GM08714 (cell line): ENCODE measurements at regions not wholly inside any gene's neighbourhood (a gene's known extent, or its start where the extent isn't known, plus 50 kb on each side); places are given as distances from the start of the nearest gene placed in this dataset.
"Not testable (repeated sequence)": the region's sequence is repeated elsewhere in the genome, so short reads cannot be mapped to it uniquely, and the experiment has no call there.

Experiments used
- H3K4me3 ChIP-seq: fragments of 200-500 bp; sonication (Bioruptor generic); 2 replicates; pipeline ENCODE4 v1.5.1; 2014; ENCODE audit warnings: mild to moderate bottlenecking, low read length, inconsistent platforms
- ZNF274 ChIP-seq: IDR thresholded peaks from 2 replicates; pipeline ENCODE4 v1.6.1; 2012; ENCODE audit warnings: mild to moderate bottlenecking, low read depth, low read length

DNA sequence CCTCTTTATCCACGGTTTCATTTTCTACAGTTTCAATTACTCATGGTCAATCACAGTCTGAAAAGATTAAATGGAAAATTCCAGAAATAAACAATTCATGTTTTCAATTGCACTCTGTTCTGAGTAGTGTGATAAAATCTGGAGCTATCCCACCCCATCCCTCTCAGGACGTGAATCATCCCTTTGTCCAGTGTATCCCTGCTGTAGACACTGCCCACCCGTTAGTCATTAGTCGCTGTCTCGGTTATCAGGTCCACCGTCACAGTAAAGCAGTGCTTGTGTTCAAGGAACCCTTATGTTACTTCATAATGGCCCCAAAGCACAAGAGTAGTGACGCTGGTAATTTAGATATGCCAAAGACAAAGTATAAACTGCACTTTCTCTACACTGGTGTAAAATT, 141.0 kb upstream of the LMNTD1 start:
- no peak overlapping the region for H3K4me3 ChIP-seq
- no peak for TF ChIP-seq ZNF274

DNA sequence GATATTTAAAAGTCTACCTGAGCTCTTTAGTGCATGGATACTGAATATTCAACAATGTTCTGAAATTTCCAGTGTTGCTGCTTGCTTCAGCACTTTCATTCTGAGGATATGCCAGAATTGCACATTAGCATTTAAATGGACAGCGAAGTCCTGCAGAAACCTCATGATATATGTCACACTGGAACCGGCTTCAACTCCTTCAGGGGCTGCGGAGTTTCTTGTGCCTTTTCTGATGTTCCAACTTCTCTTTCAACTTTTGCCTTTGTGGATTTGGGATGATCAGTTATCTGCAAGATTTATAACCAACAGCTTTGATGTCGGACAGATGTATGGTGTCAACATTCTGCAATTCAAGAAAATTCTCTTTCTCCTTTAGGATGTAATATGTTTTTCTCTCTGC, 142.5 kb upstream of the LMNTD1 start:
- H3K4me3 ChIP-seq, result no peak overlapping the region
- no peak for TF ChIP-seq ZNF274

DNA sequence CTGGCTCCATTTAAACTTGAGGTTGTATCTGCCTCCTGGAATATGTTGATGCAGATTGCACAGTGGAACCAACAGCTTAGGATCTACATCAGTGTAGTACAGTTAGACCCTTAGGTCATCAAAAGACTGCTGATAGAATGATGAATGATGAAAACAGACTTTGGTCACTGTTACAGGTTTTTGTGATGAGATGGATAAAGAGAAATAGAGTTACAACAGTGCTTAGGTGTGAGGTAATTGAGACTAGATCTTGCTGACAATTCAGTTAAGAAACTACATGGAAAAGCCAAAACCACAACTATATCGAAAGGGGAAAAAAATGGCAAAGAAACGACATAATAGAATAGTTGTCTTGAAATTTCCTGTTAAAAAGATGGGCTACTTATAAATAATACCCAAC, 145.7 kb upstream of the LMNTD1 start:
- no peak for TF ChIP-seq ZNF274
- H3K4me3 ChIP-seq, result no peak overlapping the region

DNA sequence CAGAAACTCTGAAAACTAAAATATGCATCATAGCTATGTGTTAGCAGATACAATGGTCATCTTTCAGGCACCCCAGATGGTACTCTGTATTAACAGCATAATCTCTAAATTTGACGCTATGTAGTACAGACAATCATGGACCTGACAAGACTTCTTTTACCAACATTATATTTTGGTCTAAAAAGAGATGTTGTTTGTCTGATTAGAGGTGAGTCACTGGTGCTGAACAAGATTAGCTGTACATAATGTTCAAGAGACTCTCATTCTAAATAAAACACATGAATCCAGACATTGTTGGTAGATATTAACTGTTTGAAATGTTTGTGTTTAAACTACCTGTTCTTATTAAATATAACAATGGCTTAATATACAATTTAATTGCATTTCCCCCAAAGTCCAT, 146.4 kb upstream of the LMNTD1 start:
- H3K4me3 ChIP-seq, result no peak overlapping the region
- no peak for TF ChIP-seq ZNF274

DNA sequence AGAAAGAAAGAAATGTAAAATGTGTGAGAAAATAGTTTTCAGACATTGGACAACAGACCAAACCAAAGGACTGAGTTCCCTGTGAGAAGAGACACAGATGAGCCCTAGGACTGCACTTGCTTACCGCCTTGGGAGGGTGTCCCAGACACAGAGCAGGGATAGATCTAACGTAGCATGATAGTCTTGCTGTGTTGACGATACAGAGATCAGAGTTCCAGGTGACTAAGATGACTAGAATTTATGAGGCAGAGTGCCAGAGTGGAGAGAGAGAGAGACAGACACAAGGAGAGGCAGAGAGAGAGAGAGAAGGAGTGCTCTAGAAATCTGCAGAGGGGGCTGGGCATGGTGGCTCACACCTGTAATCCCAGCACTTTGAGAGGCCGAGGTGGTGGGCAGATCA, 148.2 kb upstream of the LMNTD1 start:
- H3K4me3 ChIP-seq, result no peak overlapping the region
- no peak for TF ChIP-seq ZNF274

DNA sequence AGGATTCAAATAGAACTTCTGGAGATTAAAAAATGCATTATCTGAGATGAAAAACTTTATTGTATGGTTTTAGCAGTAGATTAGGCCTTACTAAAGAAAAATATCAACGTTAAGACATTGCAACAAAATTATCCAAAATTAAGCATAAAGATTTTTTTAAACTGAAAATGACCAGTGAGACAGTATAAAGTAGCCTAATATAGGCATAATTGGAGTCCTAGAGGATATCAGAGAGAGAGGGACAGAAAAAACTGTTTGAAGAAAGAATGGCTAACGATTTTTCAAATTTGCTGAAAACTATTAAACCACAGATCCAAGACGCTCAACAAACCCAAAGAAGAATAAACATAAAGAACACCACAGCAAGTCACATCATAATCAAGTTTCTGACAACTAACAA, 149.5 kb upstream of the LMNTD1 start:
- no peak for TF ChIP-seq ZNF274
- H3K4me3 ChIP-seq, result no peak overlapping the region

DNA sequence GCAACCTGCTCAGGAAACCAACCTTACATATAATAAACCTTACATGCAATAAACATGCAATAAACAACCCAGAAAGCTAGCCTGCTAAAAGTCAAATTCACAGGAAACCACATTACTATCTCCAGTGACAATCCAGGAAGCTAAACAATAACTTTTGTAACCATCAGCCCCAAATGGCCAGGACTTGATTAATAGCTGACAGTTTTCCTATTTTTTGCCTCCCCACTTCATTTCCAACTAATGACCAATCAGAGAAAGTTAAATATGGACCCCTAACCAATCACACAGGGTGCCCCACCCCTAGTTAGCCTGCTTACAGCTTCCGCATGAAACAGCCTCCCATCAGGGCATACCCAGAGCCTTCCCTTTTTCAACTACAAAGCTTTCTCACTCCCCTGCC, 152.2 kb upstream of the LMNTD1 start:
- no peak for TF ChIP-seq ZNF274
- no peak overlapping the region for H3K4me3 ChIP-seq

DNA sequence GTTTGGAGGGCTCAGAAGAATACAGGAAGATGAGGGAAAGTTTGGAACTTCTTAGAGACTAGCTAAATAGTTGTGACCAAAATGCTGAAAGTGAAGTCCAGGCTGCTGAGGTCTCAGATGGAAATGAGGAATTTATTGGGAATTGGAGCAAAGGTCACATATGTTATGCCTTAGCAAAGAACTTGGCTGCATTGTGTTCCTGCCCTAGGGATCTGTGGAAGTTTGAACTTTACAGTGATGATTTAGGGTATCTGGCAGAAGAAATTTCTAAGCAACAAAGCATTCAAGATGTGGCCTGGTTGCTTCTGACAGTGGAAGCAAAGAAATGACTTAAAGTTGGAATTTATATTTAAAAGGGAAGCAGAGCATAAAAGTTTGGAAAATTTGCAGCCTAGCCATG, 153.6 kb upstream of the LMNTD1 start:
- not testable (repeated sequence) for H3K4me3 ChIP-seq

DNA sequence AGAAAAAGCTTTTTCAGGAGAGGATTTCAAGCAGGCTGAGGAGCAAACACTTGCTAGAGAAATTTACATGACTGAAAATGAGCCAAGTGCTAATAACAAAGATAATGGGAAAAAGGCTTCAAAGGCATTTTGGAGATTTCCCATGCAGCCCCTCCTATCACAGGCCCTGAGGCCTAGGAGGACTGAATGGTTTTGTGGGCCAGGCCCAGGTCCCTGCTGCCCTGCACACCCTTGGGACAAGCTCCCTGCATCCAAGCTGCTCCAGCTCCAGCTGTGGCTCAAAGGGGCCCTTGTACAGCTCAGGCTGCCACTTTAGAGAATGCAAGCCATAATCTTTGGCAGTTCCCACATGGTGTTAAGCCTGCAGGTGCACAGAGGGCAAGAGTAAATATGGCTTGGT, 154.0 kb upstream of the LMNTD1 start:
- no peak for TF ChIP-seq ZNF274

DNA sequence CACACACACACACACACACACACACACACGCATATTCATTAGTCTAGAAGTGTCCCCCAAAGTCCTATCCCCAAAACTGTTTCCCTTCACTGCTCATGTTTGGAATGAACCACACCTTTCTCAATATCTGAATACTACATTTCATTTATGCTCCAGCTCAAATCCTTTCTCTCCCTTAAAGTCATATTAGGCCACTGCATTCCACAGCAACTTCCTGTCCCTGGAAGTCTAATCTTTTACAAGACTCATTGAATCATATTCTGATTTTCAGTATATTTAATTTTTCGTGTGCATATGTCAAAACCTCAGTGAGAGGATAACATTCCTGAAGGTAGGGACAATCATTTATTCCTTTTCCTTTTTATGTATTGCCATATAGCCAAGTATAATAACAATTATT, 155.6 kb upstream of the LMNTD1 start:
- no peak overlapping the region for H3K4me3 ChIP-seq
- no peak for TF ChIP-seq ZNF274

More for the DNA sequence above, 154.0 kb upstream of the LMNTD1 start:
- no peak overlapping the region for H3K4me3 ChIP-seq

DNA sequence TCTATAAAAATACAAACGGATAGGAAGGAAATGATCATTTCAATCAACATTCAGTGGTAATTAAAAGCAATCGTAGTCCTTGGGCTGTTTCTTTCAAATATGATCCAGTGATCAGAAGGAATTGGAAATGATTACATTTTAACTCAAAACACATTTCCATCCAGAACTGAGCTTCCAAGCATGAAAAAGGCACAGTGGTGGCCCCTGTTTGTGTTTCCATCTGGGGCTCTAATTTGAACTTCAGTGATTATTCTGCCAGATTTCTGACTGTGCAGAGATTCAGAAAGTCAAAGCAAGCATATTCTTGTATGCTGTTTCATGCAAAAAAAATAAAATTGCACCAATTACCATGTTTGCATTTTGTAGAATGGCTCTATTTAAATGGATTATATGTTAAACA, 157.0 kb upstream of the LMNTD1 start:
- TF ChIP-seq ZNF274, result no peak
- H3K4me3 ChIP-seq, result no peak overlapping the region

DNA sequence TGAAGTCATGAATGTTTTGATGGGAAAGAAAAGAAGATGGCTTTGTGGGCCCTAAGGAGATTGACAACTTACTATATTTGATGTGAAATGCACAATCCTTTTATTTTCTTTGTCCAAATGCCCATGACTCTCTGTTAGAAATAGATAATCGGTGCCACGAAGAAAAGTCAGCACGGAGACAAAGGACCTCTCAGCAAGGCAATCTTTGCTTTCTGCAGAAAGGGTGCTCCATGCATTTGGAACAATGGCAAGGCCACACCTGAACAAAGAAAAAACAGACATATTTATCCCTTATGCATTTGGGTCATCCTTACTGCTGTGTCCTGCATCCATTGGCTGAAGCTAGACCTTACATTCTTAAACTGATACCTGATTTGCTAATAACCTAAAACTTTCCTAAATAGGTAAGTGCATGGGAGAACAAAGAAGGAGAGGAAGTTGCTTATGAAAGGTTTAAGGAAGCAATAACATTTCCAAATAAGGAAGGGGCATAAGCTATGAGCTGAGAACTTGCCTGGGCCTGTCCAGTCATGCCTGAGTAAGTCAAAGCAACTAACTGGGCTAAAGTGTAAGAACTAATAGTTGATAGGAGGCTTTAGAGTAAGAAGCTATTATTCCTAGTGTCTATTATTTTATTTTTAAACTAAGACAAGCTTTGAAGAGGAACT, 158.0 kb upstream of the LMNTD1 start:
- H3K4me3 ChIP-seq, result not testable (repeated sequence)

DNA sequence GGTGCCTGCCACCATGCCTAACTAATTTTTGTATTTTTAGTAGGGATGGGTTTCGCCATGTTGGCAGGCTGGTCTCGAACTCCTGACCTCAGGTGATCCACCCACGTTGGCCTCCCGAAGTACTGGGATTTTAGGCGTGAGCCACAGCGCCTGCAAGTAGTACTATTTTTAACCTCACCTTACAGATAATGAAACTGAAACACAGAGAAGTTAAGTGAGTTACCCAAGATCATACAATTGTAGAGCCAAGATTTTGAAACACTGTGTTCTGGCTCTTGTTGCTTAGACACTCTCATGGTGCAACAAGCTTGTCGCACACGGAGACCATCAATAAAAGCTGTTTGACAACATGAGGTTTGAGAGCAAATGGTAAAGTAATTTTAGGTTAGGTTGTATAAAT, 159.1 kb upstream of the LMNTD1 start:
- no peak for TF ChIP-seq ZNF274
- H3K4me3 ChIP-seq, result 0 out of 2 replicates have a peak overlapping the region, but pooled peaks have one; percentile 18

DNA sequence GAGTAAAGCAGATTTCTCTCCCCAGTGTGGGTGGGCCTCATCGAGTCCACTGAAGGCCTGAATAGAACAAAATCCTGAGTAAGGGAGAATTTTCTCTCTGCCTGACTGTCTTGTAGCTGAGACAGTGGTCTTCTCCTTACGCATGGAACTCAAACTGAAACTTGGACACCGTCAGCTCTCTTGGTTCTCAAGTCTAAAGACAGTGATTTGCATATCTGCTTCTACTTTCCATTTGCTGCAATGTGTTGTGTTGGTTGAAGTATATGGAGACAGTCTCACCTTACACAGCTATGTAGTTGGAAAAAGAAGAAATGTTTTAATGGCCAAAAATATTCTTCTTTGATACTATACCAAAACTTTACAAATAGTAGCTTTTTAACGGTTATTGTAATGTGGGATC, 160.2 kb upstream of the LMNTD1 start:
- no peak for TF ChIP-seq ZNF274
- H3K4me3 ChIP-seq, result no peak overlapping the region

DNA sequence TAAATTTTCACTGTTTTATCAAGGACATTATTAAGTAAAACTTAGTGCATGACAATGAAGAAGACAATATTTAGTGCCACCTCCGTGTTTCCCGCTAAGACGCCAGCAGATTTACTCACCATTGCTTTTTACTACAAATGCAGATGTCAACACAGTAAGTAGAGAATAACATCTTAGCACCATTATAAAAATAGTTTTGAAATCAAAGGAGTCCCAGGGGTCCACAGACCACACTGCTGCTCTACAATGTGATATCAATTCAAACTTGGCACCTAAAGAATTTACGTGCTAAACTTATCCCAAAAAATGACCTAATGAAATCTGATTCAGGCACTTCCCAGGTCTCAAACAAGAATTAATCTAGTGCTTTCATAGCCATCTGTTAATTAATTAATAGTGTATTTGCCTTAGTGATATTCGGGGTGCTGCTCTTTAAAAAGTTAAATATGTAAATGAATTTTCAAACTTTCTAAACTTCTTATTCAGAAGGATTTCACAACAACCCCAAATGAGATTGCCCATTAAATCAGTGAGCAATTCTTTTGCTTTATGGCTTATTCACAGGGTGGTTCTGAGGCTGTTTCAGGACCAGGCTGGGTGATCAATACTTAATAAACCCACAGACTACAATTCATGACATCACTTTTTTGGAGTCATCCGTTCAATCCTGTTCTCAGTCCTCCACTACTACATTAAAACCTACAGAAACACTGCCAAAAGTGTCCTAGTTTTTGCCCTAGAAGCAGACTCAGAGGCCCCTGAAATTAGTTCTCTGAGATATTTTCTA, 161.3 kb upstream of the LMNTD1 start:
- no peak for TF ChIP-seq ZNF274
- no peak overlapping the region for H3K4me3 ChIP-seq

DNA sequence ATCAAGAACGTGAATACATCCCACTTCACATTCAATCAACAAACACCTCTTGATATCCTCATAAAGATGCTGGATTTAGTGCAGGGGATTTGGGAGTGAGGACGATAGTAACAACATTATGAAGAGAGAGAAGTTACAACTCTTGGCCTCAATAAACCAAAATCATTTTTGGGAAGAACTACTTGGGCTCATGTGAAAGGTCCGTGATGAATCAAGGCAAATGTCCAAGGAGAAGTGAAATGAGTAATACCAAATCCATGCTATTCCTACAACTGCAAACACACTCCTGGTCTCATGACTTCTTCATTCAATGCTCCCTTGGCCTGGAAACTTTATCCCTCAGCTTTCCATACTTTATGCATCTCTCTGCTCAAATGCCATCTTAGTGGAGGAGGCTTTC, 162.0 kb upstream of the LMNTD1 start:
- TF ChIP-seq ZNF274, result no peak
- H3K4me3 ChIP-seq, result no peak overlapping the region

DNA sequence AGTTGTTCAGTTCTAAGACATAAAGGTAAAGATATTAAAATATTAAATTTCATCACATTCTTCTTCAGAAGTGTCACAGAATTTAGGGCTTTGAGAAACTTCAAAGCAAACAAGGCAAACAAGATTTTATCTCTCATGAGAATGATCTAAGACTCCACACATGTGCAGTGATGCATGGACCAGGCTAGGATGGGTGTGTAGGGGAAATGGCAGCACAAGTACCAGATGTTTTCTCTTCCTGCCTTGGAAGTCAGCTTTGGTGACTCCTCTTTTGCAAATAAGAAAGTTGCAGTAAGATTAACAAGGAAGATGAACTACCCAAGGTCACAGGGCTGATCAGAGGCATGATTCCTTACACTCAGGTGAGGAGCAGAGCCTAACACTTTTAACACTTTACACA, 163.8 kb upstream of the LMNTD1 start:
- TF ChIP-seq ZNF274, result no peak
- H3K4me3 ChIP-seq, result no peak overlapping the region
